ENCODE measurements at regions not wholly inside any gene's neighbourhood (a gene's known extent, or its start where the extent isn't known, plus 50 kb on each side); places are given as distances from the start of the nearest gene placed in this dataset.

DNA sequence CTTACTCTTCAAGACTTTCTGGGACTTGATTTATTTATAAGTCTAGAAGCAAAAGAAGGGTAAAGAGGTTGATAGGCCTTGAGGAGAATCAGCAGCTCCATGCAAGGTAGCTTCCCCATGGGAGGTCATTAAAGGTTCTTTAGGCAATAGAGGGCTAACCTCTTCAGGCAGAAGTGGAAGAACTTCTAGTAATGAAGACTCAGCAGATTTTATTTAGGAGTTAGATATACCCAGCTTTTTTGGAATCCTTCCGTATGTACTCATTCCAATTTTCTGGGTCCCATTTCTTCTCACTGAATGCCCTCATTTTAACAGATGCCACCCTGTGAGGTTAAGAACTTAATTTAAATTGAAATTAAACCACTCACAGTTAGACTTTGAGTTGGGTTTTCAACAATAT is 565.6 kb downstream of the LRFN5 start:
- intact Hi-C loops (cut with DNase I) = no loop called here
- Histone ChIP-seq H3K4me1 (no peaks in the 10 kb centered on the region), H3K27me3 (no peaks in the 10 kb centered on the region), H3K27ac (replicated peaks in 1 of 4) (no peak overlapping the region), H3K4me3 (no peak overlapping the region), H3K36me3 (no peaks in the 10 kb centered on the region), H3K9me3 (peaks cover 0 to under 1% (median 0%) of the 10 kb centered on the region in 4 donors)
- 94% methylated on average over 1 of the region's 1 CpG for WGBS
- TF ChIP-seq POLR2A (IDR thresholded peaks at IDR 0.05; ENCODE audit: low read depth) = no peak
- TF ChIP-seq EP300 (IDR thresholded peaks at IDR 0.05) = no peak
- TF ChIP-seq, protein P1, sequence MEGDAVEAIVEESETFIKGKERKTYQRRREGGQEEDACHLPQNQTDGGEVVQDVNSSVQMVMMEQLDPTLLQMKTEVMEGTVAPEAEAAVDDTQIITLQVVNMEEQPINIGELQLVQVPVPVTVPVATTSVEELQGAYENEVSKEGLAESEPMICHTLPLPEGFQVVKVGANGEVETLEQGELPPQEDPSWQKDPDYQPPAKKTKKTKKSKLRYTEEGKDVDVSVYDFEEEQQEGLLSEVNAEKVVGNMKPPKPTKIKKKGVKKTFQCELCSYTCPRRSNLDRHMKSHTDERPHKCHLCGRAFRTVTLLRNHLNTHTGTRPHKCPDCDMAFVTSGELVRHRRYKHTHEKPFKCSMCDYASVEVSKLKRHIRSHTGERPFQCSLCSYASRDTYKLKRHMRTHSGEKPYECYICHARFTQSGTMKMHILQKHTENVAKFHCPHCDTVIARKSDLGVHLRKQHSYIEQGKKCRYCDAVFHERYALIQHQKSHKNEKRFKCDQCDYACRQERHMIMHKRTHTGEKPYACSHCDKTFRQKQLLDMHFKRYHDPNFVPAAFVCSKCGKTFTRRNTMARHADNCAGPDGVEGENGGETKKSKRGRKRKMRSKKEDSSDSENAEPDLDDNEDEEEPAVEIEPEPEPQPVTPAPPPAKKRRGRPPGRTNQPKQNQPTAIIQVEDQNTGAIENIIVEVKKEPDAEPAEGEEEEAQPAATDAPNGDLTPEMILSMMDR (IDR thresholded peaks at IDR 0.05) = no peak
- no peak for TF ChIP-seq POLR2AphosphoS5 (IDR thresholded peaks at IDR 0.05)
- DNase-seq (ENCODE audit: extremely low spot score) = no peak

DNA sequence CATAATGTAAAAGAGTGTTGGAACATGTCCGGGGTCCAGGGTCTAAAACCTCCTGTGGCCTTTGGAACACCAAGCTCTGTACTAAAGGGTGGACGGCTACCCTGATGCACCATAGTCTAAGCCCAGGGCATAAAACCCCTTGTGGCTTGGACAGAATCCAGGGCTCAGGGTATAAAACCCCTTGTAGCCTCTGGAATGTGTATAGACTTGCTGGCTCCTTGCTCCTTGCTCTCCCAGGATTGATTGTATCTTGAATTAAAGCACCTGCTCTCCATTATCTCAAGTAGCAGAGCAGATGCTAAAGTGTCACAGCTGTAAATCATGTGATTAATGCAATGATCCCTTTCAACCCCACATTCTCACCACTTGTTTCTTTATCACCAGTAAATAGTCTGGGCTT is 556.5 kb downstream of the LRFN5 start:
- H3K4me1 ChIP-seq = no peaks in the 10 kb centered on the region
- no peak for DNase-seq (ENCODE audit: extremely low spot score)
- peaks cover 0 to 4% (median 0%) of the 10 kb centered on the region in 4 donors for H3K9me3 ChIP-seq
- 94% methylated on average over 2 of the region's 2 CpGs for WGBS
- no peaks in the 10 kb centered on the region for H3K36me3 ChIP-seq
- intact Hi-C loops (cut with DNase I) = no loop called here
- TF ChIP-seq, protein P1 (IDR thresholded peaks at IDR 0.05) = no peak
- no peak for TF ChIP-seq POLR2A (IDR thresholded peaks at IDR 0.05; ENCODE audit: low read depth)
- TF ChIP-seq POLR2AphosphoS5 (IDR thresholded peaks at IDR 0.05) = no peak
- no peak for TF ChIP-seq EP300 (IDR thresholded peaks at IDR 0.05)
- H3K4me3 ChIP-seq = no peak overlapping the region
- no peaks in the 10 kb centered on the region for H3K27me3 ChIP-seq
- no peak overlapping the region for H3K27ac ChIP-seq (replicated peaks in 1 of 4)

DNA sequence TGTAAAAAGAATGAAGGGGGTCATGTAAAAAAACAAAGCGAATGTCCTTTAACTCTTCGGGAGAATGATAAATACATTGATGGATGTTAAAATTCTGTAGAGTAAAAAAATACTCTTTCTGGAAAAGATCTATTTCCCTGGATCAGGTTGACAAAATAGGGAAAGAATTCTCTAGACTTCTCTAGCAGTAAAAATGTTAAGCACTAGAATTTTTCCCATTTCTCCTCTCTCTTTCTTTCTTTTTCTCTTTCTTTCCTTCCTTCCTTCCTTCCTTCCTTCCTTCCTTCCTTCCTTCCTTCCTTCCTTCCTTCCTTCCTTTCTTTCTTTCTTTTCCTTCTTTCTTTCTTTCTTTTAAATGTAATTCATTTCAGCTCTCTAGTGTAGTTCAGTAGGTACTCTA is 552.5 kb downstream of the LRFN5 start:
- WGBS = 97% methylated on average over 2 of the region's 2 CpGs
- no peak overlapping the region for H3K27ac ChIP-seq (replicated peaks in 1 of 4)
- no peak for DNase-seq (ENCODE audit: extremely low spot score)
- H3K36me3 ChIP-seq = no peaks in the 10 kb centered on the region
- no peak overlapping the region for H3K4me3 ChIP-seq
- no peaks in the 10 kb centered on the region for H3K27me3 ChIP-seq
- intact Hi-C loops (cut with DNase I) = no loop called here
- H3K9me3 ChIP-seq = no peaks in the 10 kb centered on the region
- no peaks in the 10 kb centered on the region for H3K4me1 ChIP-seq
- TF ChIP-seq EP300 (IDR thresholded peaks at IDR 0.05) = no peak
- no peak for TF ChIP-seq POLR2A (IDR thresholded peaks at IDR 0.05; ENCODE audit: low read depth)
- TF ChIP-seq, protein P1 (IDR thresholded peaks at IDR 0.05) = no peak
- no peak for TF ChIP-seq POLR2AphosphoS5 (IDR thresholded peaks at IDR 0.05)

DNA sequence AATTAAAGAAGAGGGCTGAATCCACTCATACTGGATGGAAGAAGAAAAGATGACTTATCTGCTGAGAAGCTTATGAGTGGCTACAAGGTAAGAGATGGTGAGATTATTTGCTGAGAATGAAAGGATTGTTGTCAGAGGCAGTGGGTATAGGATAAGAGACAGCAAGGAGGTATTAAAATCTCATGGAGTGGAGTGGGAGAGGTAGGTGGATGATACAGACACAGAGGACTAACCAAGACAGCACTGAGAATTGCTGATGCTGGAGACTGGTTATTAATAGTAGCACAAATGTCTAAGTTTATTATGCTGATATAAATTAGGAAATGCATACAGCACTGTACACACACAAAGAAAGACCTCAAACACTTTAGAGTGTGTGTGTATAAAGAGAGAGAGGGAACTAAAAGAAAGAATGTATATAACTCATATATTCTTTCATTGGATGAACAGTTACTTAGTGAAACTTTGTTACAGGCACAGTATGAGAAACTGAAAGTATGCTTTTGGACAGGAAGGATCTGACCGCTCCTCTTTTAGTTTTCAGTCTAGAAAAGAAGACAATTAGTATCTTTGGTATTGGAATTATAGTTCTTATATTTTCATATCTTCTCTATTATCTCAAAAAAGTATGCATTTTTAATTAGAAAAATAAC is 543.1 kb downstream of the LRFN5 start:
- 50% methylated on average over 1 of the region's 1 CpG for WGBS

More for the DNA sequence above, 543.1 kb downstream of the LRFN5 start:
- intact Hi-C loops (cut with DNase I) = no loop called here
- DNase-seq (ENCODE audit: extremely low spot score) = no peak
- H3K4me3 ChIP-seq = no peak overlapping the region
- no peaks in the 10 kb centered on the region for H3K36me3 ChIP-seq
- no peak overlapping the region for H3K27ac ChIP-seq (replicated peaks in 1 of 4)
- TF ChIP-seq POLR2A (IDR thresholded peaks at IDR 0.05; ENCODE audit: low read depth) = no peak
- TF ChIP-seq POLR2AphosphoS5 (IDR thresholded peaks at IDR 0.05) = no peak
- TF ChIP-seq, protein P1 (IDR thresholded peaks at IDR 0.05) = no peak
- no peak for TF ChIP-seq EP300 (IDR thresholded peaks at IDR 0.05)
- no peaks in the 10 kb centered on the region for H3K27me3 ChIP-seq
- H3K9me3 ChIP-seq = no peaks in the 10 kb centered on the region
- H3K4me1 ChIP-seq = peaks cover 0 to 11% (median 4%) of the 10 kb centered on the region in 4 donors
